NCI-H1048 (cell line): ENCODE measurements at regions not wholly inside any gene's neighbourhood (a gene's known extent, or its start where the extent isn't known, plus 50 kb on each side); places are given as distances from the start of the nearest gene placed in this dataset.
"Not testable (repeated sequence)": the region's sequence is repeated elsewhere in the genome, so short reads cannot be mapped to it uniquely, and the experiment has no call there.

Source experiments
- DNase-seq: peaks from one replicate; lab custom pipeline; 2025; lab: John Stamatoyannopoulos, UW

GRCh38 chr6:15185111-15185510, 60.8 kb upstream of the JARID2 start:
- DNase-seq, result not testable (repeated sequence)

GRCh38 chr6:15193451-15193850, 52.4 kb upstream of the JARID2 start:
- DNase-seq, result not testable (repeated sequence)

DNA sequence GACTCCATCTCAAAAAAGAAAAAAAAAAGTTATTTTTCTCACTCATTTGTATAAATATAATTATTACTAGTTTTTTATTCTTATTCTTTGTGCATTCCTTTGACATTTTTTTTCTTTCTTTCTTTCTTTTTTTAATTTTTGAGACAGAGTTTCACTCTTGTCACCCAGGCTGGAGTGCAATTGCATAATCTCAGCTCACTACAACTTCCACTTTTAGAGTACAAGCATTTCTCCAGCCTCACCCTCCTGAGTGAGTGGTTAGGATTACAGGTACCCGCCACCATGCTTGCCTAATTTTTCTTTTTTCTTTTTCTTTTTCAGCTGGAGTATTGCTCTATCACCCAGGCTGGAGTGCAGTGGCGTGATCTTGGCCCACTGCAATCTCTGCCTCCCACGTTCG, 51.4 kb upstream of the JARID2 start:
- no peak for DNase-seq
